ENCODE measurements at regions not wholly inside any gene's neighbourhood (a gene's known extent, or its start where the extent isn't known, plus 50 kb on each side); places are given as distances from the start of the nearest gene placed in this dataset.

DNA sequence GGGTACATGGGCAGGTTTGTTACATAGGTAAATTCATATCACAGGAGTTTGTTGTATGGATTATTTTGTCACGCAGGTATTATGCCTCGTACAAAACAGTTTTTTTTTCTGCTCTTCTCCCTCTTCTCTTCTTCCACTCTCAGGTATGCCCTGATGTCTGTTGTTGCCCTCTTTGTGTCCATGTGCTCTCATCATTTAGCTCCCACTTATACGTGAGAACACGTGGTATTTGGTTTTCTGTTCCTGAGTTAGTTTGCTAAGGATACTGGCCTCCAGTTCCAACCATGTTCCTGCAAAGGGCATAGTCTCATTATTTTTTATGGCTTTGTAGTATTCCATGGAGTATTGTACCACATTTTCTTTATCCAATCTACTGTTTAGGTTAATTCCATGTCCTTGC lies 65.7 kb downstream of the UNC5CL start:
- DNase-seq, result no peak

GRCh38 chr6:40972814-40973213 lies 66.2 kb downstream of the UNC5CL start:
- DNase-seq, result no peak

DNA sequence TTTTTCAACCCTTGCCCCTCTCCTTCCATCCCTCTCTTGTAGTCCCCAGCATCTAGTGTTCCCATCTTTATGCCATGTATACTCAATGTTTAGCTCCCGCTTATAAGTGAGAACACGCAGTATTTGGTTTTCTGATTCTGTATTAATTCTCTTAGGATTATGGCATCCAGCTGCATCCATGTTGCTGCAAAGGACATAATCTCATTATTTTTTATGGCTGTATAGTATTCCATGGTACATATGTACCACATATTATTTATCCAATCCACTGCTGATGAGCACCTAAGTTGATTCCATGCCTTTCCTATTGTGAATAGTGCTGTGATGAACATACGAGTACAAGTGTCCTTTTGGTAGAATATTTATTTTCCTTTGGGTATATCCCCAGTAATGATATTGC lies 66.8 kb downstream of the UNC5CL start:
- DNase-seq, result no peak

- DNase-seq, result no peak
Measured at GRCh38 chr6:40968620-40969164, 70.3 kb downstream of the UNC5CL start.

DNA sequence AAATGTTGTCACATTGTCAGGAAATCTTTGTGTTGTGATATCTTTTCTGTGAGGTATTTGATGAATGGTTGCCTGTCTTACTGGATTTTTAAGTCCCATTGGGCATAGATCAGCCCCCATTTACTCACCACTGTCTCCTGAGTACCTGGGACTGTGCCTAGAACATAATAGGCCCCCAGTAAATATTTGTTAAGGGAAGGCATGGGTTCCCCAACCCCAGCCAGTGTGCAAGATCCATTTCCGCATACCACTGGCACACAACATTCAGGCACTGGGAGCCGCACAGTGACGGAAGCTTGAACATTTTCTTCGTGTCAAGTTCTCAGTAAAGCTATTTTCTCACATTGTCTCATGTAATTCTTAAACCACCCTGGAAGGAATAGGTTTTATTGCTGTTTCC lies 72.2 kb downstream of the UNC5CL start:
- DNase-seq, result no peak

DNA sequence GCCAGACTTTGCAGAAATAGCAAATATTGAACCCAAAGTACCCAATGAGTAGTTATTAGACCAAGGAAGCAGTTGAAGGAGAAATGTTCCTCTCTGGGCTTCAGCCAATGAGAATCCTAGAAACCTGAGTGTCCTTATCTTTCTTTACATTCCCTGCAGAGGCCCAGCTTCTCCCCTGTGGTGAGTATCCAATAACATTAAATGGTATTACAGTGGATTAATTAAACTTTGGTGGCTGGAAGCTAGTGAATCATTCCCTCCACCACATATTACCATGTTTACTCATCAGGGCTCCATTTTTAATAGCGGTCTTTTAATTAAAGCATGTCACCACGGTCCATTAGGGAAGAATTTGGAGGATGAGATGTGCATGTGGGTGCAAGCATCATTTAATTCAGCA lies 74.0 kb downstream of the UNC5CL start:
- DNase-seq, result peak; percentile 45

GRCh38 chr6:40963019-40963418 lies 76.0 kb downstream of the UNC5CL start:
- no peak for DNase-seq

DNA sequence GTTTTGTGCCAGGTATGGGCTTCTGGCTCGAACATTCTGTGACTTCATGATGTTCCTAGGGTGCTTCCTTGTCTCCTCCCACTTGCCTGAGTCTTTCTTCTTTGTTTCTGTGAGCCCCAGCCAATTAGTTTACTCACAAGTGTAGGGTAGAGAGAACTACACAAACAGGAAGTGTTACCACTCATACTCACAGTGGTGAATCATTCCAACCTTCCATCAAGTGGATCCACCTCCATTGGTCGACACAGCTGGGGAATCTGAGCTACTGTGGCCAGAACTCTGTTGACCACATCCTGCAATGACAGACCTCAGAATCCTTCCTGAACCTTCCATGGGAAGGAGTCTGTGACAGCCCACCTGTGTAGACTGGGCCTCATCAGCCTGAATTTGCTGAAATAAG lies 76.8 kb downstream of the UNC5CL start:
- peak; percentile 89 for DNase-seq

- DNase-seq, result no peak
Measured at GRCh38 chr6:40961831-40962230, 77.2 kb downstream of the UNC5CL start.

DNA sequence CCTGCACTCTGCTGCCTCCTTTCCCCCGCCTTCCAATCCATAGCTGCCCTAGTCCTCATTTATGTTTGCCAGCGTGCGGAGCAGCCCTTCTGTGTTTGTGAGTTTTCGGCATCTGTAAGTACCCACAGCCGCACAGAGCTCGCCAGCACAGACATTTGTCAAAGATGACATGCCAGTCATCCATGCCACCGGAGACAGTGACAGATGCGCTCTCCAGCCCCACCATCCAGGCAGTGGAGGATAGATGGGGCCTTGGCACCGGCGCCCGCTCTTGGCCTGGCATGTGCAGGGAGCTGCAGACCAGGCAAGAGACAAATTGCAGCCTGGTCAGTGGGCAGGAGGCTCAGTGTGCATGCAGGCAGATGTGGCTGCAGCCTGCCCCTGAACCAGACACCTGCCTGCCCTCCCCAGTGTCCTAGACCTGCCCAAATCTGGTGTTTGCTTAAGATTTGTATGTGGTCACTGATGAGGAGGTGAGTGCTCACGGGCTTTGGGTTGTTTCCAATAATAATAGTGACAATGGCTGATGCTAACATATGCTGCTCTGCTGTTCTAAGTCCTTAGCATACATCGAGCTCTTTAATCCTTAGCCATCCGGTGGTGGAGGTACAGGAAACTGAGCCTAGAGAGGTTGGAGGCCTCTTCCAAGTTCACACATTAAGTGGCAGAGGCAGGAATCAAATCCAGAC lies 78.1 kb downstream of the UNC5CL start:
- DNase-seq, result no peak

GRCh38 chr6:40959781-40960327 lies 79.2 kb downstream of the UNC5CL start:
- no peak for DNase-seq

DNA sequence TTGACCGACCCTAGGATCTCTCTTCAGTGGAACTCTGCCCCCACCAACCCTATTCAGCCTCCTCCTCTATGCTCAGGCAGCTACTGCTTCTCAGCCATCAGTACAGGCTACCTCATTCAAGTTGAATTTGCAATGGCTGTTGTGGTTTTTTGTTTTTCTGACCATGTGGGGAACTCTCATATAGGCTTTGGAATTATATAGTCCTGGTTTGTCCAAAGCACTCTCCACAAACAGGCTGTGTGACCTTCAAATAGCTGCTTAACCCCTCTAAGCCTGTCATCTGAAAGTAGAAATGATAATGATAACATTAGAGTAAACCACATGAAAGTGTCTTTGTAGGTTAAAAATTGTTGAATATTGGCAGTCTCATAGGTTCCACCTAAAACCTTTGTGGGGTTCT lies 80.3 kb downstream of the UNC5CL start:
- peak; percentile 56 for DNase-seq

DNA sequence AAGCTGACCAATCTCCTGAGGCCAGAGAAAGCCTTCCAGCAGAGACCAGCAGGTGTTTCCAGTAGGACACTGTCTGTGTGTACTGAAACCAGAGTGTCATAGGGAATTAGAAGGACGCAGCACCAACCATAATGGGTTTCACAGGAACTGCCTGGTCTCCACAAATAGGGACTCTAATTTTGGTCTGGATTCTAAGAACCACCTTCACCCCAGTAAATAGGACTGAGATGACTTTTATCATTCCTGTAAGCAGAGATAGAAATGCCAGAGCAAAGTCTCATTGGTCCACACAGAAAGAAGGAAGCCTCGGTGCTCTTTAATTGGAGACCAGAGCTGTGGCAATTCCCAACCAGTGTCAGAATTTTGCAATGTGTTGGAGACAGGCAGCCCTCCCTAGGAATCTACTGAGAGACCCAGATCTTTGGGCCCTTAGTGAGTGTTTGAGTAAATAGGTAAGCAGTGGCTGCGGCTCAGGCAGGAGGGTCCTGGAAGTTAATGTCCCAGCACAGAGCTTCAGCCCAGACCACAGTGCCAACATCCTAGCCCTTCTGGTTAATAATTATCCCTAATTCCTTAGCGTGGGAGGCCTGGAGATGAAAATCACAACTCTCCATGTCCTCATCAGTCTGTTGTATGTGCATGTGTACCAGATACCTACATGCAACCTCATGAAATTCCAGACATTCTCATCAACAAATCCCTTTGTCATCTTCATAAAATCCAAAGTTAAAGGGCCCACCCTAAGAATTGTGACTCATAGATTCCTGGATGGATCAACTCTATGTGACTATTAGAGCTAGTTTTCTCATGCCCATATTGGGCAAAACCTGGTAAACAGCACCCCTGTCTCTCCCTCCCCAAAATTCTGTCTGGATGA lies 81.2 kb downstream of the UNC5CL start:
- peak; percentile 95 for DNase-seq

GRCh38 chr6:40956936-40957335 lies 82.1 kb downstream of the UNC5CL start:
- peak; percentile 81 for DNase-seq

GRCh38 chr6:40955178-40955545 lies 83.9 kb downstream of the UNC5CL start:
- DNase-seq, result no peak

- DNase-seq, result no peak
Measured at GRCh38 chr6:40954446-40955177, 84.4 kb downstream of the UNC5CL start.

- peak; percentile 39 for DNase-seq
Measured at GRCh38 chr6:40953486-40953885, 85.5 kb downstream of the UNC5CL start.

DNA sequence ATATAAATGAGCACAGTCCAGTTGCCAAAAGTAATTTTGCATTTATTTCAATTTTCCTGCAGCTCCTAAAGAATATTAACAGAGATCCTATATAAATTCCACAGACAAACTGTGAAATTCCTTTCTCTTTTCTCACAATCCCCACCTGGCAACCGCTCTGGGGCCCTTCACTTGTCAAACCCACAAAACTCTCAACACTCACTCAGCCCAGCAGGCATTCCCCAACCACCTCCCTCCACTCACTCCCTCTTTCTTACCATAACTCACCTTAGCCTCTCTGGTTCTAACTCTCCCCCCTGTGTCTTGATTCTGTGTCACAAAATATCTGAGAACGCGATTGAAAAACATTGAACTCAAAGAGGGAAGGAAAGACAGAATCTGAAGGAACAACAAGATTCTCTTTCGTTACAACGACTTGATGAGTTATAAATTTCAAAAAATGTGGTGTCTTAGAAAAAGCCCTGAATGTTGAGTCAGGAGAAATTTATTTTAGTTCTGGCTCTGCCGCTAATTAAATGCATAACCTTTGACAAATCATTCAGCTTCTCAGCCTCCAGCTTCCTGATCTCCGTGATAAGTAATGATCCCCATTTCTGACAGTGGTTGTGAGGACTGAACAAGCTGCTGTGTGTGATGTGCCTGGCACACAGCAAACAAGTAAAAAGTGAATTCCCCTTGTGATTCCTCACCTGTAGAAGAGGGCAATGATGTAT lies 87.9 kb downstream of the UNC5CL start:
- peak; percentile 92 for DNase-seq

GRCh38 chr6:40948570-40948969 lies 90.5 kb downstream of the UNC5CL start:
- peak; percentile 38 for DNase-seq

- peak; percentile 74 for DNase-seq
Measured at GRCh38 chr6:40947876-40948526, 91.0 kb downstream of the UNC5CL start.

DNA sequence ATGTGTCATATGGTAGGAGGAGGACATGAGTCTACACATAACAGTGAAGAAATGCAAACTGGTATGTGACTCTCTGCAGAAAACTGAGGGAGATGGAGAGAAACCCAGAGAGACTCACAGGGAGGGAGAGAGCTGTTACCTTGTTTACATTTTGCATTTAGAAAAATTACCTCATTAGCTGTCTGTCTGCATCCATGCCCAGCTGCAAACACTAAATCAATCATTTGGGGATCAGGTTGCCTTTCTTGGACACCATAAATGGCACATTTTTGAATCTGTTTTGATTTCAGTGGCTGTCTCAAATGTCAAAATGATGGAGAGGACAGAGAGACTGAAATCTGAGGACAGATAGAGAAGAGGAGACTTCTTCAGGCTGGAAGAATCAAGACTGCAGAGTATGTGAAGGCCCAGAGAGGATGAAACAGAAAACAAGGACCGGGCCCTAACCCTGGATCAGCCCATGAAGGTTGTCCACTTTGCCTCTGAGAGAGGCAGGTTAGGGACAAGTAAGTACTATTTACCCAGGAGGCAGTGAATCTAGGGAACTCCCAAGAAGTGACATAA lies 92.2 kb downstream of the UNC5CL start:
- no peak for DNase-seq

DNA sequence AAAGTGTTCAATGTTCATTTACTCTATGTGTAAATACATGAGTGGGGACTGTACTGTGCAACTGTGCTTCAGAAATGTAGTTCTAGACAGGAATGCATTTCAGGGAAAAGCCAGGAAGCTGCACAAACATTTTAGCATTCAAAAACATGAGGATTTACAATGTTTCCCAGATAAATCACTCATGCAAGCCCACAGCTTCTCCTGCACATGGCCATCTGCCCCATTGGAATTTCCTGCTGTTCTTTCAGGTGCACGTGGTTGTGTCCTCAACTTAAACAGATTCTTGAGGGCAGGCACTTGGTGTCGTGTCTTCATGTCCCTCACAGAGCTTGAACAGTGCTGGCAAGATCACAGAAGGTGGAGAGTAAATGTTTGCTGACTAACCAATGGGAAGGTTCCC lies 101.5 kb downstream of the UNC5CL start:
- DNase-seq, result peak; percentile 67
